PC-9 (cell line): ENCODE measurements at regions not wholly inside any gene's neighbourhood (a gene's known extent, or its start where the extent isn't known, plus 50 kb on each side); places are given as distances from the start of the nearest gene placed in this dataset.

ENCODE experiments used
- CTCF ChIP-seq: fragments of 200-600 bp; sonication (generic); conservative IDR thresholded peaks from 2 replicates; pipeline ENCODE4 v1.6.1; 2017; ENCODE audit warnings: mixed run types, antibody characterized with exemption, mild to moderate bottlenecking, moderate library complexity
- EZH2 ChIP-seq: fragments of 200-600 bp; sonication (generic); IDR thresholded peaks from 2 replicates; pipeline ENCODE4 v1.8.0; 2017; ENCODE audit warnings: antibody characterized with exemption, low read depth

DNA sequence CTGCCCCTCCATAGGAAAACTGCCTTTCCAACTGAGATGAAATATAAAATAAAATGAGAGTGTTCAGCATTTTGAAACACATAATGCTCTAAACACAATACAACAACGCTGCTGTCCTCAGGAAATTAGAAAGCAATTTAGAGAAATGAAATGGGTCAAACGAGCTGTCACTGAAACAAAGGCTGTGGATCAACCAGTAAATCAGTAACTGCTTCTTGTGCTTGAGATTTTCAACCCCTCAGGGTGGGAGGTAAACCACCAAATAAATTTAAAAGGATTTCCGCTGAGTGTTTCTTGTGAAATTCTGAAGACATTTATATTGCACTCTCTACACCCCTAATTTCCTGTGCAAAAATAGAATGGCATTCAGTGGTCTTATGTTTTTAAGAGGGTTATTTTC, 657.1 kb upstream of the SEL1L start:
- TF ChIP-seq CTCF (no peak), EZH2 (no peak)
